Upper lobe of left lung (tissue), 6 donors: ENCODE measurements at regions not wholly inside any gene's neighbourhood (a gene's known extent, or its start where the extent isn't known, plus 50 kb on each side); places are given as distances from the start of the nearest gene placed in this dataset.

Experiments used
- ATAC-seq, 2 donors: fragments of 200-7000 bp; cut with Tn5 transposase; one replicate each; pipeline ENCODE4 v1.9.1; 2022; ENCODE audit warnings: mild to moderate bottlenecking in 2 of 2, moderate library complexity in 2 of 2; ENCODE audit not compliant: low FRiP score in 2 of 2
- DNase-seq, 2 donors: peaks; one replicate each; pipeline ENCODE4 v3.0.0-alpha.2; 2019 to 2020
- H3K27ac ChIP-seq, 4 donors: fragments of 200-600 bp; sonication (generic); one replicate each; pipeline ENCODE4 v1.5.1; 2016 to 2019
- H3K27me3 ChIP-seq, 4 donors: fragments of 200-600 bp; sonication (generic); one replicate each; pipeline ENCODE4 v1.5.1; 2017 to 2019
- H3K36me3 ChIP-seq, 4 donors: fragments of 200-600 bp; sonication (generic); one replicate each; pipeline ENCODE4 v1.5.1; 2016 to 2019
- H3K4me1 ChIP-seq, 4 donors: fragments of 200-600 bp; sonication (generic); one replicate each; pipeline ENCODE4 v1.5.1; 2018 to 2019
- H3K4me3 ChIP-seq, 4 donors: fragments of 200-600 bp; sonication (generic); one replicate each; pipeline ENCODE4 v1.5.1; 2017 to 2019; ENCODE audit warnings: mild to moderate bottlenecking in 2 of 4, moderate library complexity in 1 of 4
- H3K9me3 ChIP-seq, 4 donors: fragments of 200-600 bp; sonication (generic); one replicate each; pipeline ENCODE4 v1.5.1; 2018 to 2019
- CTCF ChIP-seq, 6 experiments: fragments of 450-650 bp in 4 of 6; fragments of 200-600 bp in 2 of 6; sonication (generic) in 2 of 6; IDR thresholded peaks; one replicate each; pipeline ENCODE4 v1.5.1; 2016 to 2019; ENCODE audit warnings: antibody characterized with exemption in 6 of 6
- EP300 ChIP-seq, 4 donors: sonication (generic); formaldehyde crosslinking; IDR thresholded peaks; one replicate each; pipeline ENCODE4 v1.5.1; 2017; ENCODE audit warnings: antibody characterized with exemption in 4 of 4, control low read depth in 2 of 4
- POLR2A ChIP-seq, 4 donors: fragments of 450-650 bp; IDR thresholded peaks; one replicate each; pipeline ENCODE4 v1.5.1; 2016 to 2017; ENCODE audit warnings: antibody characterized with exemption in 4 of 4, mild to moderate bottlenecking in 2 of 4
- POLR2AphosphoS5 ChIP-seq, 2 donors: sonication (generic); formaldehyde crosslinking; IDR thresholded peaks; one replicate each; pipeline ENCODE4 v1.5.1; 2017; ENCODE audit warnings: antibody characterized with exemption in 2 of 2
- WGBS, 2 donors: methylation state at CpG; one replicate each; pipeline ENCODE4 v1.1.5; 2017 to 2018; 5-methylcytosine and 5-hydroxymethylcytosine counted together
- donor health status: DM: no; HTN: no; CAD: no; lungs with moderate emphysema.
- donor health status: DM: no; HTN: yes; CAD: no; lungs with severe emphysema.

- Histone ChIP-seq H3K27ac (no peak overlapping the region), H3K9me3 (no peaks in the 10 kb centered on the region), H3K27me3 (no peaks in the 10 kb centered on the region), H3K4me1 (no peaks in the 10 kb centered on the region), H3K4me3 (no peak overlapping the region), H3K36me3 (no peaks in the 10 kb centered on the region)
- ATAC-seq (no peak), DNase-seq (no peak)
- TF ChIP-seq EP300 (IDR thresholded peaks at IDR 0.05) (no peak), POLR2A (IDR thresholded peaks at IDR 0.05) (no peak), CTCF (IDR thresholded peaks at IDR 0.05) (no peak), POLR2AphosphoS5 (IDR thresholded peaks at IDR 0.05) (no peak)
Measured at GRCh38 chr6:100212131-100212530, 218.1 kb upstream of the MCHR2 start.

GRCh38 chr6:100210137-100211117 is 216.4 kb upstream of the MCHR2 start:
- H3K9me3 ChIP-seq, result no peaks in the 10 kb centered on the region
- H3K4me3 ChIP-seq, result no peak overlapping the region
- no peak overlapping the region for H3K27ac ChIP-seq
- WGBS, 2 donors, result 72 to 77% methylated on average over 9 of the region's 9 CpGs
- TF ChIP-seq CTCF (IDR thresholded peaks at IDR 0.05), result no peak
- TF ChIP-seq POLR2AphosphoS5 (IDR thresholded peaks at IDR 0.05), result no peak
- TF ChIP-seq EP300 (IDR thresholded peaks at IDR 0.05), result no peak
- TF ChIP-seq POLR2A (IDR thresholded peaks at IDR 0.05), result no peak
- no peaks in the 10 kb centered on the region for H3K4me1 ChIP-seq
- no peaks in the 10 kb centered on the region for H3K36me3 ChIP-seq
- no peaks in the 10 kb centered on the region for H3K27me3 ChIP-seq
- no peak for DNase-seq
- ATAC-seq, result no peak

- H3K27ac ChIP-seq, result no peak overlapping the region
- no peaks in the 10 kb centered on the region for H3K4me1 ChIP-seq
- no peaks in the 10 kb centered on the region for H3K27me3 ChIP-seq
- ATAC-seq (no peak), DNase-seq (no peak)
- no peak overlapping the region for H3K4me3 ChIP-seq
- H3K36me3 ChIP-seq, result no peaks in the 10 kb centered on the region
- H3K9me3 ChIP-seq, result no peaks in the 10 kb centered on the region
- WGBS, 2 donors, result 88 to 93% methylated on average over 2 of the region's 2 CpGs
- TF ChIP-seq POLR2AphosphoS5 (IDR thresholded peaks at IDR 0.05) (no peak), EP300 (IDR thresholded peaks at IDR 0.05) (no peak), CTCF (IDR thresholded peaks at IDR 0.05) (no peak)
Measured at GRCh38 chr6:100209323-100210136, 215.5 kb upstream of the MCHR2 start.

- H3K36me3 ChIP-seq, result no peaks in the 10 kb centered on the region
- H3K4me3 ChIP-seq, result no peak overlapping the region
- 76% methylated on average over 3 of the region's 3 CpGs for WGBS, 2 donors
- H3K9me3 ChIP-seq, result no peaks in the 10 kb centered on the region
- TF ChIP-seq POLR2A (IDR thresholded peaks at IDR 0.05) (no peak), POLR2AphosphoS5 (IDR thresholded peaks at IDR 0.05) (no peak), EP300 (IDR thresholded peaks at IDR 0.05) (no peak), CTCF (IDR thresholded peaks at IDR 0.05) (no peak)
- H3K27me3 ChIP-seq, result no peaks in the 10 kb centered on the region
- no peak overlapping the region for H3K27ac ChIP-seq
- DNase-seq (no peak), ATAC-seq (peak in 1 of 2 donors; percentile 46)
- H3K4me1 ChIP-seq, result no peaks in the 10 kb centered on the region
Measured at GRCh38 chr6:100203400-100203799, 209.4 kb upstream of the MCHR2 start.
